ENCODE measurements at regions not wholly inside any gene's neighbourhood (a gene's known extent, or its start where the extent isn't known, plus 50 kb on each side); places are given as distances from the start of the nearest gene placed in this dataset.

- no peak for DNase-seq (ENCODE audit: low read depth)
- TF ChIP-seq CTCF (conservative IDR thresholded peaks at IDR 0.05; ENCODE audit: low read depth, low read length) = no peak
Observed at GRCh38 chr12:39040275-39040674, 134.9 kb upstream of the CPNE8 start.

GRCh38 chr12:39037115-39037514 lies 131.7 kb upstream of the CPNE8 start:
- no peak overlapping the region for H3K4me3 ChIP-seq (ENCODE audit: low read depth, low read length)
- no peak for TF ChIP-seq CTCF (conservative IDR thresholded peaks at IDR 0.05; ENCODE audit: low read depth, low read length)
- DNase-seq (ENCODE audit: low read depth) = no peak

More at GRCh38 chr12:39040275-39040674, 134.9 kb upstream of the CPNE8 start:
- H3K4me3 ChIP-seq (ENCODE audit: low read depth, low read length) = no peak overlapping the region

- no peak overlapping the region for H3K4me3 ChIP-seq (ENCODE audit: low read depth, low read length)
- TF ChIP-seq CTCF (conservative IDR thresholded peaks at IDR 0.05; ENCODE audit: low read depth, low read length) = no peak
- DNase-seq (ENCODE audit: low read depth) = no peak
Observed at GRCh38 chr12:39036105-39036504, 130.7 kb upstream of the CPNE8 start.

GRCh38 chr12:39033782-39034181 lies 128.4 kb upstream of the CPNE8 start:
- no peak for DNase-seq (ENCODE audit: low read depth)
- no peak overlapping the region for H3K4me3 ChIP-seq (ENCODE audit: low read depth, low read length)
- no peak for TF ChIP-seq CTCF (conservative IDR thresholded peaks at IDR 0.05; ENCODE audit: low read depth, low read length)

GRCh38 chr12:39032448-39032847 lies 127.1 kb upstream of the CPNE8 start:
- TF ChIP-seq CTCF (conservative IDR thresholded peaks at IDR 0.05; ENCODE audit: low read depth, low read length) = no peak
- no peak for DNase-seq (ENCODE audit: low read depth)
- H3K4me3 ChIP-seq (ENCODE audit: low read depth, low read length) = no peak overlapping the region

- DNase-seq (ENCODE audit: low read depth) = no peak
- no peak overlapping the region for H3K4me3 ChIP-seq (ENCODE audit: low read depth, low read length)
- TF ChIP-seq CTCF (conservative IDR thresholded peaks at IDR 0.05; ENCODE audit: low read depth, low read length) = no peak
Observed at GRCh38 chr12:39032034-39032433, 126.6 kb upstream of the CPNE8 start.

GRCh38 chr12:39028382-39028781 lies 123.0 kb upstream of the CPNE8 start:
- no peak overlapping the region for H3K4me3 ChIP-seq (ENCODE audit: low read depth, low read length)
- no peak for DNase-seq (ENCODE audit: low read depth)
- TF ChIP-seq CTCF (conservative IDR thresholded peaks at IDR 0.05; ENCODE audit: low read depth, low read length) = no peak

Data from epithelial cell of proximal tubule (primary cell).